A549 (cell line): ENCODE measurements at regions not wholly inside any gene's neighbourhood (a gene's known extent, or its start where the extent isn't known, plus 50 kb on each side); places are given as distances from the start of the nearest gene placed in this dataset.
A peak's percentile ranks its signal among the peaks of the same experiment; 100 is the strongest.

Experiments
- ATAC-seq, 2 experiments: fragments of 200-7000 bp in 1 of 2; fragments of >200 bp in 1 of 2; cut with Nextera tagmentation in 1 of 2; cut with Tn5 transposase in 1 of 2; 3 replicates each; pipeline versions ENCODE4 v1.8.0 to v1.9.1; 2018 to 2020; ENCODE audit warnings: mild to moderate bottlenecking in 1 of 2, moderate library complexity in 1 of 2
- CTCF ChIA-PET: fragments of 300-600 bp; sonication (Branson Sonifier 250); formaldehyde crosslinking; extraction: SDS; loops from one replicate; lab custom pipeline; 2021; ENCODE audit warnings: antibody characterized with exemption, inconsistent platforms; lab: Yijun Ruan, JAX
- POLR2A ChIA-PET: fragments of 350-600 bp; formaldehyde crosslinking; extraction: SDS; loops from one replicate; lab custom pipeline; 2021; ENCODE audit warnings: antibody characterized with exemption, inconsistent platforms; lab: Yijun Ruan, JAX
- DNase-seq, 2 experiments: peaks; one replicate each; pipeline versions ENCODE4 v3.0.0 to v3.0.0-alpha.2; 2011 to 2016; ENCODE audit warnings: low read depth in 1 of 2, low spot score in 1 of 2
- FAIRE-seq: peaks from 2 replicates; lab custom pipeline; 2011; peaks lifted over from hg19 to GRCh38; lab: Jason Lieb, UNC
- H3K27ac ChIP-seq, 2 experiments: fragments of >200 bp; sonication (Bioruptor Twin); formaldehyde crosslinking; 3 replicates each; pipeline ENCODE4 v1.5.1; 2016 to 2017
- H3K4me1 ChIP-seq: fragments of >200 bp; sonication (Bioruptor Twin); formaldehyde crosslinking; 3 replicates; pipeline ENCODE4 v1.6.1; 2016
- H3K4me2 ChIP-seq: fragments of >200 bp; sonication (Bioruptor Twin); formaldehyde crosslinking; 3 replicates; pipeline ENCODE4 v1.6.1; 2016
- H3K4me3 ChIP-seq: fragments of >200 bp; sonication (Bioruptor Twin); formaldehyde crosslinking; 3 replicates; pipeline ENCODE4 v1.5.1; 2016
- H3K9me3 ChIP-seq: fragments of >200 bp; sonication (Bioruptor Twin); formaldehyde crosslinking; 3 replicates; pipeline ENCODE4 v1.6.1; 2016
- CBX8 ChIP-seq: fragments of 200-600 bp; sonication (generic); IDR thresholded peaks from 2 replicates; pipeline ENCODE4 v1.6.1; 2016
- CEBPB ChIP-seq, 2 experiments: fragments of >200 bp in 1 of 2; sonication (Bioruptor Twin) in 1 of 2; formaldehyde crosslinking in 1 of 2; IDR thresholded peaks; 2 replicates each; pipeline ENCODE4 v1.6.1; 2012 to 2016
- ESRRA ChIP-seq: fragments of 150-350 bp; IDR thresholded peaks from 2 replicates; pipeline ENCODE4 v1.6.1; 2014; ENCODE audit warnings: mild to moderate bottlenecking, low read length, borderline replicate concordance
- FOSL2 ChIP-seq, 2 experiments: fragments of 450-650 bp in 1 of 2; fragments of >200 bp in 1 of 2; sonication (Bioruptor Twin) in 1 of 2; formaldehyde crosslinking; IDR thresholded peaks; 2 replicates each; pipeline versions ENCODE4 v1.5.0 to v1.6.1; 2016 to 2020; ENCODE audit warnings: mild to moderate bottlenecking in 1 of 2, moderate library complexity in 1 of 2
- HDAC2 ChIP-seq: fragments of 200-600 bp; sonication (generic); IDR thresholded peaks from 2 replicates; pipeline ENCODE4 v1.6.1; 2016
- HEYL ChIP-seq: fragments of 250-450 bp; sonication (Bioruptor Pico); IDR thresholded peaks from 2 replicates; pipeline ENCODE4 v1.8.0; 2021; ENCODE audit warnings: mild to moderate bottlenecking, moderate library complexity
- HOXA7 ChIP-seq: fragments of 250-450 bp; sonication (Bioruptor Pico); IDR thresholded peaks from 2 replicates; pipeline ENCODE4 v1.5.0; 2020; ENCODE audit warnings: mild to moderate bottlenecking, moderate library complexity
- HOXB13 ChIP-seq: fragments of 250-450 bp; sonication (Bioruptor Pico); IDR thresholded peaks from 2 replicates; pipeline ENCODE4 v1.5.0; 2020; ENCODE audit warnings: low read depth, mild to moderate bottlenecking, moderate library complexity
- HOXB5 ChIP-seq: fragments of 250-450 bp; sonication (Bioruptor Pico); IDR thresholded peaks from 2 replicates; pipeline ENCODE4 v1.5.0; 2020; ENCODE audit warnings: mild to moderate bottlenecking, moderate library complexity
- JUNB ChIP-seq: fragments of >200 bp; sonication (Bioruptor Twin); formaldehyde crosslinking; IDR thresholded peaks from 2 replicates; pipeline ENCODE4 v1.6.1; 2016
- MAFK ChIP-seq: fragments of 450-650 bp; IDR thresholded peaks from 2 replicates; pipeline ENCODE4 v1.6.1; 2014; ENCODE audit not compliant: partially characterized antibody
- MAZ ChIP-seq: fragments of 150-350 bp; IDR thresholded peaks from 2 replicates; pipeline ENCODE4 v1.6.1; 2014; ENCODE audit warnings: antibody characterized with exemption, low read depth, low read length, borderline replicate concordance
- MYC ChIP-seq: IDR thresholded peaks from 2 replicates; pipeline ENCODE4 v1.6.1; 2012; ENCODE audit warnings: mild to moderate bottlenecking, inconsistent platforms, low read length, improper control_type of control experiment, borderline replicate concordance
- NFE2L2 ChIP-seq: fragments of 150-350 bp; conservative IDR thresholded peaks from 2 replicates; pipeline ENCODE4 v1.6.1; 2014; ENCODE audit warnings: low read length
- PHF8 ChIP-seq: fragments of 200-600 bp; sonication (generic); IDR thresholded peaks from 2 replicates; pipeline ENCODE4 v1.6.1; 2016; ENCODE audit warnings: low read depth, mild to moderate bottlenecking, antibody characterized with exemption, moderate library complexity, borderline replicate concordance
- RAD21 ChIP-seq, 2 experiments: fragments of >200 bp in 1 of 2; sonication (Bioruptor Twin) in 1 of 2; formaldehyde crosslinking in 1 of 2; IDR thresholded peaks in 1 of 2; conservative IDR thresholded peaks in 1 of 2; 2 replicates in 1 of 2; 3 replicates in 1 of 2; pipeline ENCODE4 v1.6.1; 2012 to 2018; ENCODE audit warnings: inconsistent platforms in 1 of 2
- RARB ChIP-seq: fragments of 250-450 bp; sonication (Bioruptor Pico); IDR thresholded peaks from 2 replicates; pipeline ENCODE4 v1.8.0; 2021; ENCODE audit warnings: mild to moderate bottlenecking, moderate library complexity
- RFX5 ChIP-seq: fragments of 450-650 bp; IDR thresholded peaks from 2 replicates; pipeline ENCODE4 v1.7.1; 2014; ENCODE audit warnings: antibody characterized with exemption, mild to moderate bottlenecking, moderate library complexity
- SMC3 ChIP-seq: fragments of >200 bp; sonication (Bioruptor Twin); formaldehyde crosslinking; IDR thresholded peaks from 3 replicates; pipeline ENCODE4 v1.6.1; 2018; ENCODE audit warnings: inconsistent platforms
- SREBF2 ChIP-seq: fragments of 450-650 bp; IDR thresholded peaks from 2 replicates; pipeline ENCODE4 v1.6.1; 2014; ENCODE audit warnings: mild to moderate bottlenecking, moderate library complexity
- ZNF302 ChIP-seq: fragments of 250-450 bp; sonication (Bioruptor Pico); IDR thresholded peaks from 2 replicates; pipeline ENCODE4 v1.9.0; 2021; ENCODE audit warnings: inconsistent platforms, mild to moderate bottlenecking, moderate library complexity
- ZSCAN20 ChIP-seq: fragments of 250-450 bp; sonication (Bioruptor Pico); IDR thresholded peaks from 2 replicates; pipeline ENCODE4 v1.8.0; 2022; ENCODE audit warnings: mild to moderate bottlenecking, moderate library complexity
- WGBS: methylation state at CpG from one replicate; pipeline ENCODE4 v1.1.6; 2017; ENCODE audit errors: missing lambda C conversion rate; 5-methylcytosine and 5-hydroxymethylcytosine counted together
- TF ChIP-seq, protein P1 (sequence below): fragments of 200-600 bp; sonication (generic); IDR thresholded peaks from 2 replicates; pipeline ENCODE4 v1.6.1; 2016; ENCODE audit warnings: antibody characterized with exemption, mild to moderate bottlenecking, moderate library complexity
- TF ChIP-seq, protein P2 (sequence below): fragments of >200 bp; sonication (Bioruptor Twin); formaldehyde crosslinking; IDR thresholded peaks from 3 replicates; pipeline ENCODE4 v1.6.1; 2016

DNA sequence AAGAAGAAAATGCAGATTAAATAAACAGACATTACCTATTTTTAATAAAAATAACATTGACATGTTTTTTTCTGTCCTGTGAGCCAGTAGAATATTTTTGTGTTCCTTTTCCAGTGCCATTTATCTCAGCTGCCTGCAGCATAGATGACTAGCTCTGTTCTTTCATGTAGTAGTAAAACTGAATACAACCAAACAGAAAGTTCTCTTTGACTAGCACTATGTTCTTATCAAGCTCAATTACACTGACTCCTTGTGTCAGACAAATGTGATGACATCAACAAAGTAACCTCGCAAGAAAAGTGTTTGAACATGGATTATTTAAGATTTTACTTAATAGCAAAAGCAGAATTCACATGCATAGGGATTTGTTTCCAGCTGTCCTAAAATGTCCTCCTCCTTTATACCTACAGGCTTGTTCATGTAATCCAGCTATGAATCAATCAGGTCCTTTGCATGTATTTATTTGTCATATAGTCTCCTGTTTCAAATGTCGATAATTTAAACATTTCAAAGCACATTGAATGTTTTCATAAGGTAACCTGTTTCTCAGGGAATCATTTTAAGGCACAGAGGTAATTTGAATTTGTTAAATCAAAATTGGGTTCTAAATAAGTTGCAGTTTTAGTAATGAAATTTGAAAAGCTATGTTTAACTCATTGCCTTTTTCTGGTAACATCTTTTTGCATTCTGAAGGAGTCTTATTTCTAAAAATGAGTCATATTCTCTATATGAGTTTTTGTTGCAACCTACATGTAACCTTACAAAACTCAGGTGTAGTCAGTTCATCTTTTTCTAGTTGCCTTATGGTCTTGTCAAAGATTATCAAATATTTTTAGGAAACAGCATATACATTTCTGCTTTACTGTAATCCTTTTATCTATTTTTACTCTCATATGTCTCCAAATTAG lies 215.3 kb upstream of the GULP1 start:
- CTCF ChIA-PET, result no interaction called here

DNA sequence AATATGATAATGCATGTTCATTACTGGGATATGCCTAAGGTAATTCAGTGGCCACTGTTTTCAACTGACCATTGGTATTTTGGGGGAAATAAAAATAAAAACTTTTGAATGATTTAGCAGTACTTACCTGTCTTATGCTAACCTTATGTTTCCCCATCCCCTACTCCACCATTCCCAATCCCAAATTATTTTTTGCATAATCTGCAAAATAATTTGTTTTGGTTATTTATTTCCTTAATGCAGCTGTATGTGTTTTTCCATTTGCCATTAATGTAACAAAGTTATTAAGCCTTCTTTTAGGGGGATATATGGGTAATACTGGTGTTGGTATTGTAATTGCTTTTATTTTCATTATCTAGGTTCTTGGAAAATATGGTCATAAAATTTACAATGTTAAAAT lies 213.9 kb upstream of the GULP1 start:
- POLR2A ChIA-PET, result no interaction called here
- no peak for TF ChIP-seq HOXB5 (CRISPR knock-in tag)
- no peak for TF ChIP-seq SREBF2
- peak; percentile 36 for TF ChIP-seq MAFK
- Histone ChIP-seq H3K4me3 (no peak overlapping the region), H3K4me2 (no peak overlapping the region), H3K4me1 (no peaks in the 10 kb centered on the region), H3K9me3 (no peaks in the 10 kb centered on the region; the same call in 2 of the 3 replicates), H3K27ac (no peak overlapping the region)
- FAIRE-seq (no peak), ATAC-seq (no peak), DNase-seq (no peak)
- CTCF ChIA-PET, result interaction anchor here (0.6 kb wide), 1 partner anchor 430 kb away, joined by 3 read pairs; no protein-coding TSS in a partner anchor

More for the DNA sequence above, 215.3 kb upstream of the GULP1 start:
- TF ChIP-seq MAFK, result no peak
- Histone ChIP-seq H3K27ac (no peak overlapping the region), H3K9me3 (no peaks in the 10 kb centered on the region; the same call in 2 of the 3 replicates), H3K4me3 (no peak overlapping the region), H3K4me1 (no peaks in the 10 kb centered on the region), H3K4me2 (no peak overlapping the region)
- POLR2A ChIA-PET, result no interaction called here
- no peak for ATAC-seq
- DNase-seq, result no peak
- 41% methylated on average over 2 of the region's 2 CpGs for WGBS
- FAIRE-seq, result no peak

- FAIRE-seq, result no peak
- no peak for ATAC-seq
- 67% methylated on average over 4 of the region's 4 CpGs for WGBS
- Histone ChIP-seq H3K4me2 (no peak overlapping the region), H3K4me3 (no peak overlapping the region), H3K9me3 (no peaks in the 10 kb centered on the region; the same call in 2 of the 3 replicates), H3K4me1 (no peaks in the 10 kb centered on the region), H3K27ac (no peak overlapping the region)
- TF ChIP-seq MYC (no peak), RARB (CRISPR knock-in tag) (no peak), ZNF302 (CRISPR knock-in tag) (no peak), HOXB13 (CRISPR knock-in tag) (no peak), HDAC2 (no peak), CEBPB (IDR thresholded peaks at IDR 0.05) (no peak)
- TF ChIP-seq, protein P1, sequence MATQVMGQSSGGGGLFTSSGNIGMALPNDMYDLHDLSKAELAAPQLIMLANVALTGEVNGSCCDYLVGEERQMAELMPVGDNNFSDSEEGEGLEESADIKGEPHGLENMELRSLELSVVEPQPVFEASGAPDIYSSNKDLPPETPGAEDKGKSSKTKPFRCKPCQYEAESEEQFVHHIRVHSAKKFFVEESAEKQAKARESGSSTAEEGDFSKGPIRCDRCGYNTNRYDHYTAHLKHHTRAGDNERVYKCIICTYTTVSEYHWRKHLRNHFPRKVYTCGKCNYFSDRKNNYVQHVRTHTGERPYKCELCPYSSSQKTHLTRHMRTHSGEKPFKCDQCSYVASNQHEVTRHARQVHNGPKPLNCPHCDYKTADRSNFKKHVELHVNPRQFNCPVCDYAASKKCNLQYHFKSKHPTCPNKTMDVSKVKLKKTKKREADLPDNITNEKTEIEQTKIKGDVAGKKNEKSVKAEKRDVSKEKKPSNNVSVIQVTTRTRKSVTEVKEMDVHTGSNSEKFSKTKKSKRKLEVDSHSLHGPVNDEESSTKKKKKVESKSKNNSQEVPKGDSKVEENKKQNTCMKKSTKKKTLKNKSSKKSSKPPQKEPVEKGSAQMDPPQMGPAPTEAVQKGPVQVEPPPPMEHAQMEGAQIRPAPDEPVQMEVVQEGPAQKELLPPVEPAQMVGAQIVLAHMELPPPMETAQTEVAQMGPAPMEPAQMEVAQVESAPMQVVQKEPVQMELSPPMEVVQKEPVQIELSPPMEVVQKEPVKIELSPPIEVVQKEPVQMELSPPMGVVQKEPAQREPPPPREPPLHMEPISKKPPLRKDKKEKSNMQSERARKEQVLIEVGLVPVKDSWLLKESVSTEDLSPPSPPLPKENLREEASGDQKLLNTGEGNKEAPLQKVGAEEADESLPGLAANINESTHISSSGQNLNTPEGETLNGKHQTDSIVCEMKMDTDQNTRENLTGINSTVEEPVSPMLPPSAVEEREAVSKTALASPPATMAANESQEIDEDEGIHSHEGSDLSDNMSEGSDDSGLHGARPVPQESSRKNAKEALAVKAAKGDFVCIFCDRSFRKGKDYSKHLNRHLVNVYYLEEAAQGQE, result no peak
- TF ChIP-seq, protein P2, sequence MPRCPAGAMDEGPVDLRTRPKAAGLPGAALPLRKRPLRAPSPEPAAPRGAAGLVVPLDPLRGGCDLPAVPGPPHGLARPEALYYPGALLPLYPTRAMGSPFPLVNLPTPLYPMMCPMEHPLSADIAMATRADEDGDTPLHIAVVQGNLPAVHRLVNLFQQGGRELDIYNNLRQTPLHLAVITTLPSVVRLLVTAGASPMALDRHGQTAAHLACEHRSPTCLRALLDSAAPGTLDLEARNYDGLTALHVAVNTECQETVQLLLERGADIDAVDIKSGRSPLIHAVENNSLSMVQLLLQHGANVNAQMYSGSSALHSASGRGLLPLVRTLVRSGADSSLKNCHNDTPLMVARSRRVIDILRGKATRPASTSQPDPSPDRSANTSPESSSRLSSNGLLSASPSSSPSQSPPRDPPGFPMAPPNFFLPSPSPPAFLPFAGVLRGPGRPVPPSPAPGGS, result no peak
- CTCF ChIA-PET, result interaction anchor here (0.6 kb wide), 1 partner anchor 431 kb away, joined by 3 read pairs; no protein-coding TSS in a partner anchor
- no peak for DNase-seq
- POLR2A ChIA-PET, result no interaction called here
Measured at GRCh38 chr2:188078534-188078933, 213.1 kb upstream of the GULP1 start.

- Histone ChIP-seq H3K27ac (no peak overlapping the region), H3K4me3 (no peak overlapping the region), H3K4me2 (no peak overlapping the region), H3K4me1 (no peaks in the 10 kb centered on the region), H3K9me3 (no peaks in the 10 kb centered on the region)
- ATAC-seq (no peak), DNase-seq (no peak), FAIRE-seq (no peak)
- ChIA-PET CTCF (interaction anchor here (1.1 kb wide), 1 partner anchor 433 kb away, joined by 3 read pairs; no protein-coding TSS in a partner anchor), POLR2A (no interaction called here)
- WGBS, result 23% methylated on average over 1 of the region's 1 CpG
- TF ChIP-seq MAZ (no peak), RFX5 (no peak), RARB (CRISPR knock-in tag) (no peak), PHF8 (no peak), ESRRA (no peak), HOXA7 (CRISPR knock-in tag) (no peak), ZSCAN20 (CRISPR knock-in tag) (no peak), CBX8 (no peak), HEYL (no peak), SMC3 (no peak), NFE2L2 (no peak), FOSL2 (IDR thresholded peaks at IDR 0.05) (no peak), FOSL2 (CRISPR knock-in tag; IDR thresholded peaks at IDR 0.05) (no peak), RAD21 (conservative IDR thresholded peaks at IDR 0.05 in 1 of 2, IDR thresholded peaks at IDR 0.05 in 1 of 2) (no peak), JUNB (no peak)
Measured at GRCh38 chr2:188079196-188079595, 212.5 kb upstream of the GULP1 start.
